NK-92 treated with Interleukin-12 subunit alpha and Interleukin-12 subunit beta, amount 100 ng/mL, for 24 hours (cell line): ENCODE measurements at regions not wholly inside any gene's neighbourhood (a gene's known extent, or its start where the extent isn't known, plus 50 kb on each side); places are given as distances from the start of the nearest gene placed in this dataset.

Source experiments
- DNase-seq: peaks from one replicate; lab custom pipeline; 2025; lab: John Stamatoyannopoulos, UW

DNA sequence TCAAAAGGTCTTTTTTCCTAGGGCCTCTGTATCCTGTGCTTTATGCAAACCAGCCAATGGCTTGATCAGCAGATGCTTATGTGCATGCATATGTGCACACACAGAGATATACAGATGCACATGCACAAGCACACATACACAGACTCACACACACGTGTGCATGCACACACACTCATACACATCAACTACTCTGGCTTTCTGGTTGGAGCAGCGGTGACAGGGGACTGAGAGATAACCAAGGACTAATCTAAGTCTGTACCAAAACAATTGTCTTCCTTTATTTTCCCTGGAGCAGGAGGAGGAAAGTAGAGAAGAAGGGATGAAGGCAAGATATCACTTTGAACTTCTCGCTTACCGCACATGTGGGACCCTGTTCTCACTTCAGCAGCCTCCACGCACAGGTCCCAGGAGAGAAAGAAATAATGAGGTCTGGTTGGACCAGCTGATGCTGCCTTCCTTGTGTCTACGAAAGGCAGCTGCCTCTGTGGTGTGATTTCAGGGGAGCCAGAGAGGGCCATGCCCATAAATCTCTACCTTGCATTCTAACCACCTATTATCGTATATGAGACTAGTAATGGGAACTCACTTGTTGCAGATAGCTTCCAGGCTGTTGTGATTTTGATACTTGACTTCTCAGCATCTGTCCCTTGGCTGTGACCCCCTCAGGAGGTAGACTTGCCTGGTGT, 338.0 kb downstream of the EN1 start:
- no peak for DNase-seq

DNA sequence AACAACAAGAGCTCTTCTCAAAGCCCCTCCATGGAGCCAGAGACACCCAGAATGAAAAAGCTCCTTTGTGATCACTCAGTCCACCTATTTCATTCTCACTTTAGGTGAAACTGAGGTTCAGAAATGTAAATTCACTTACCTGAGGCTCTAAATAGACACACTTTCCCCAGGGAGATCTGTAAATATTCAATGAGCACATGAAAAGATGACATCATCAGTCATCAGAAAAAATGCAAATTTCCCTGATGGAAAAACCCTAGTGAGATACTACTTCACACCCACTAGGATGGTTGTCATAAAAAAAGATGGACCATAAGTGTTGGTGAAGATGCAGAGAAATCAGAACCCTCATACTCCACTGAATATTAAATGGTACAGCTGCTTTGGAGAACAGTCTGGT, 339.2 kb downstream of the EN1 start:
- DNase-seq: no peak

DNA sequence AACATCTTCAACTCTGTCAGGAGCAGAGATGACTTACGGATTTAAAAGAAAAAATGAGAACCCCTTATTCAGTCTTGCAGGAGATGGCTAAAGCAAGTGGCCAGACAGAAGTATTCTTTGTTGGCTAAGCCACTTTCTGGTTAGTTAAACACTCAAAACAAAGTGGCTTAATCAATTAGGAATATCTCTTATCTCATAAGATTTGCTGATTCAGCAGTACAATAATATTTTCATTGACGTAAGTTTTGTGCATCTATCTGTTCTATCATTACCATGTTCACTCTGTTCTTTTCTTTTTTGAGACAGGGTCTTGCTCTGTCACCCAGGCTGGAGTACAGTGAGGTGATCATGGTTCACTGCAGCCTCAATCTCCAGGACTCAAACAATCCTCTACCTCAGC, 342.0 kb downstream of the EN1 start:
- DNase-seq: no peak

DNA sequence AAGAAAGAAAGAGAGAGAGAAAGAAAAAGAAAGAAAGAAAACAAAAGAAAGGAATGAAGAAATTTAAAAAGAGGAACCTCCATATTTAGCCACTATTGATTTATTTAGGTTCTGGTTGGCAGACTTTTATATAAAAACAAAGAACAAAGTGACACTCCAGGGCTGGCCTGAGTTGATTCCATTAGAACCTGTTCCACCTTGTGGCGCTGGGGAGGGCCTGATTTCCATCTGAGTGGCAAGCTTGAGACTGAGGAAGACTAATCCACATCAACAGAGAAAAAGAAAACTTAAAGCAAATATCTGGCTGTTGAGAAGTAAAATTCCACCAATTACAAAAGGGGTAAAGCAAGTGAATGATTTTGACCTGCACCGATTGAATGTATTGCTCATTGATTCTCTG, 345.3 kb downstream of the EN1 start:
- no peak for DNase-seq

DNA sequence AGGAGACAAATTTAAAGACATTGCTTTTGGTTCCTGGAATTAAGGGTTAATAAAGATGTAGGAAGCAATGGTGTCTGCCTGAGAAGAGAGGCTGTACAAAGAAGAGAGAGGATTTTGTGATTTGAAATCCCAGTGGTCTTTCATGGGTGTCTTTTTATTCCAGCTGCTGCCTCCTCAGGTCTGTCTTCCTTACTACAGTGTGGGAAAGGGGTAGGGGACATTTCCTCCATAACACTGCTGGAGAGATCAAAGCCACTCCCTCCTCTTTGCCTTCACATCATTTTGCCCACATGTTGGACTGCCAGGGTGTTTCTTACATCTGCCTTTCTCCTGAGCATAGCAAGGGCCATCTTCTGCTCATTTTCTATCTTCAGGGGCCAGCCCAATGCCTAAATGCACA, 348.5 kb downstream of the EN1 start:
- DNase-seq: no peak

DNA sequence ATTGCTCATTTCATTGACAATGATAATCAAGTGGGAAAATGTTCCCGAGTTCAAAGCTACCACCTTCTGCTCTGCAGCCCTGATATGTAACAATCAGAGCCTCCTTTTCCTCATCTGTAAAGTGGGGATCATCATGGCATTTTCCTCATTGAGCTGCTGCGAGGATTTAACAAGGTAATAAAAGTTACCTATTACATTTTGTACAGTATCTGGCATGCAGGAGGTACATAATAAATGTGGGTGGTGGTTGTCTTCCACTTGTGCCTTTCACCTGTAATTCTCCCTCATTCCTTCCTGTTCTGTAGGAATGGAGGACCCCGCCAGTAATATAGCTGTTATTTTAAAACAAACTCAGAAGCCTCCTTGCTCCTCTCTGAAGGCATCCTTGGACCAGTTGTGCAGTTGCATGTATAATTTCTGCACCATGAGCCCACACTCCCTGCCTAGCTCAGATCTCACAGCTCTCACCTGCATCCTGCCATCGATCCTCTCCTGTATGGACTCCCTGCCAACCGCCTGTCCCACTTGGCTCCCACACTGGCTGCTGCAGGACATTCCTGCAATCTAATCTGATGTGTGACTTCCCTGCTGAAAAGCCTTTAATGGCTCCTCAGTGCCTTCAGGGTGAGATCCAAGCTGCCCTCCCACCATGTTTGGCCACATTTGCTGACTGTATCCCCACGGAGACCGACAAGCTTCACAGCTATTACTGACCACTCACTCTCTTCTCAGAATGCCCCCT, 350.4 kb downstream of the EN1 start:
- DNase-seq: no peak

DNA sequence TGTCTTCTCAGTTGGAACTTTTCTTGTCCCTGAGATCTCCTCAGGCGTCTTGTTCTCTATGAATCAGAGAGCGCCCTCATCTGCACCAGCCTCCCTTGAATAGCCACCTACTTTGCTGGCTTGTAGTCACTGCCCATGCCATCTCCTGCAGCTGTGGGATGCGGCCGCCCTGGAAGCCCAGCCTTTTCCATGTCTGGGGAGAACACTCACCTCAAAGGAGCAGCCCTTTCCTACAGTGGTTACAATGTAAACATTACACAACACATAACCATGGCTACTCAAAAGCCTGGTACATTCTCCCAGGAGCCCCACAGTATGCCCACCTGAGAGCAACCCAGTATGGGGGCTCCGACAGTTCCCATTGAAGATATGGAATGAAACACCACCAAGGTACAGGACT, 351.0 kb downstream of the EN1 start:
- DNase-seq: no peak

DNA sequence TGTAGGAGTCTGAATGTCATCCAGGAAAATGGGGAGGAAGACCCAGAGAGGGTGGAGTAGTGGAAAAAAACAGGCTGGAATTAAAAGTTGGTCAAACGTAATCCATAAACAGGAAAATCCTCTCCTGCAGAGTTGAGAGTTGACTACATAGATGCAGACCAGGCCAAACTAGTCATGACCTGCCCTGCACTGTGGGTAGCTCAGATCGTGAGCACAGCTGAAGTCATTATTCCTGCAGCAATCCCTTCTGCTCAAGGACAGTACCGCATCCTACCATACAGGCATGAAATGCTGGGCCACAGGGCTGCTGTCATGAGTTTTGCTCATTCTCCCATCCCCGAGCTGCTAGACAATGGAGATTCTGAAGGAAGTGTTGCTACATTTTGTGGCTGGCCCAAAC, 352.2 kb downstream of the EN1 start:
- no peak for DNase-seq

DNA sequence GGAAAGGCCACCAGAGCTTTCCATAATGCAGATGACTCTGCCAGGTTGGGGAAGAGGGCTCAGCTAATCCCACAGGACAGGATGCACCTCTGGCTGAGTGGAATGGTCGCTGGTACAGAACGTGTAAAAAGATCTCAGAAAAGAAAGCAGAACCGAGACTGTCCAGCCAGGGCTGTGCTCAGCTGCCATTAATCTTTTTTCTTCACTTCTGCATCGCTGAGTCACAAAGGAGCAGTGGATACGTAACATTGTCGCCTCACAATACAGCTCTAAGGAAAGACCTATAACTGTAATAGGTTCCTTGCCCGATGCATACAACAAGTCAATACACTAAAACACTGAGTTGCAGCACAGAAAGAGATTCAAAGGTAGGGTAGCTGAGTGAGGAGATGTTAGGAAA, 354.2 kb downstream of the EN1 start:
- DNase-seq: no peak

DNA sequence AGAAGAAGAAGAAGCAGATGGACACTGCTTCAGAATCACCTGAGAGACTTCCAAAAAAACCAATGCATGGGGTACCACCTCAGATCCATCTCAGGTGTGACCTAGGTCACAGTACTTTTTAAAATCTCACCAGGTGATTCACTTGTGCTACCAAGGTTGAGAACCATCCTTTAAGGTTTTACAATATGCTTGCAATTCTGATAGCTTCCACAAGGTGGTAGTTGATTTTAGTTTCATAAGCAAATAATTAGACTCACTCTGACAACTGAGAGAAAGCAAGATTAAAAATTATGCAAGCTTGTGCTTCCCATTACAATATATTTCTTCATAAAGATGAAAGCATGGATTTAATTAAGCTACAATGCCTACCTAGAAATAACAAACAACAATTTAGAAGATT, 355.1 kb downstream of the EN1 start:
- no peak for DNase-seq

DNA sequence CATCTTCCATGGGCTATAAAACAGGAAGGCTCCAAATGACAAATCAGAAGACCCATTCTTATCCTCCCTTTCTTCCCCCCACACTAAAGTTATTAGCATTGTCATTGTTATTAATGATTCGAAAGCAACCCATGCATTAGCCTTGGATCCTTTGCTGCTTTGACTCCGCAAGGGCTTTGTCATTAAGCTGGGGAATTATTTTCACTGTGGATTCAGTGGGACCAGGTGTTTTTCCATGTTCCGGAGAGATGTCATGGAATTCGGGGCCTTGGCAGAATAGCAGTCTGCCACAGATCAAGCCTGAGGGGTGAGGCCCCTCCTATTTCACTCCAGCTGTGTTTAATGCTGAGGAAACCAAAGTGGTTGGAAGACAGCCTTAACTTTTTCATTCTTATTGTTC, 357.1 kb downstream of the EN1 start:
- DNase-seq: no peak

DNA sequence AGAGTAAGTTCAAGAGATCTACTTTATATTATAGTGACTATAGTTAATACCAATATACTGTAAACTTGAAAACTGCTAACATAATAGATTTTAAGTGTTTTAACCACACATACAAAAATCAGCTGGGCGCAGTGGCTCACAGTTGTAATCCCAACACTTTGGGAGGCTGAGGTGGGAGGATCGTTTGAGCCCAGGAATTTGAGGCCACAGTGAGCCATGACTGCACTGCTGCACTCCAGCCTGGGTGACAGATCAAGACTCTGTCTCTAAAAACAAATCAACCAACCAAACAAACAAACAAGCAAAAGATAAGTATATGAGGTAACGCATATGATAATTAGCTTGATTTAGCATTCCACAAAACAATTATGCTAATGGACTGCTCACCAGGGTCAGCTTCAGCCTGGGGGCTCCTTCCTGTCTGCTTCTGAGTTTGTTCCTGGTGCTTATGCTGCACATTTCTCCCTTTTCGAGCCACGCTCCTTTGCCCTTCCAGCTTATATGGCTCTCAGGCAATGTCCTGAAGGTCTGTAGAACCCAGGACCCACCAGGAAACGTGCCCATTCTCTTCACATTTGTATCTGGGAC, 357.6 kb downstream of the EN1 start:
- no peak for DNase-seq

DNA sequence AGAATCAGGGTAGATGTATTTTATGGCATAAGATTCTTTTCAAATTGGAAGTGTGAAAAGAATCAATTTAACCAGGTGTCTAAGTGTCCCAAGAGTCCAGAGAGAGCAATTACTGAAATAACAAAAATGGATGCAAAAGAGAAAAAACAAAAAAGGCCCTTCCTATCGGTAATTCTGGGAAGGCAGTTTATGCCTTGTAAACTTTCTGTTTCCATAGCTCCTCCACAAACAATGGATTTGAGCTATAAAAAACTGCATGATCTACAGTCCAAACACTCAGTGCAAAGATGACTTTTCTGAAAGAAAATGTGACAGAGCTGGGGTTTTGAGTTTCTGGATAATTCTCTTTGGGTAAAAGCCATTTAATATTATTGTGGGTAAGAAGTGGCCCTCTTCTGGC, 366.1 kb downstream of the EN1 start:
- no peak for DNase-seq

DNA sequence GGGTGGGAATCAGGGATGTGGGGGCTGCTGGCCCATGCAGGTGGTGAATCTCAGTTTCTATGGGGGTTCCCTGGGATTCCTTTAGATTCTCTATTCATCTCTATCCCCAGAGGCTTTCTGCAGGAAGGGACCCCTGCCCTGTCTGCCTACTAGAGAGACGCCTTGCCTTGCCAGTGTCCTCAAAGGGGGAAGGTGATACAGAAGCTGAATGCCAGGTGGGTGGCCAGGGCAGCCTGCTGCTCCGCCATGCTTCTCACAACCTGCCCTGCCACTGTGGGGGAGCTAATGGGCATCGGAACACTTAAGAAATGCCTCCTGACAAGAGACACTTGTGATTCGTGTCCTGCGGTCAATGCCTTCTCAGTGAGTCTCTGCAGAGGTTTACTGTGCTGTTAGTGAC, 368.4 kb downstream of the EN1 start:
- DNase-seq: no peak

DNA sequence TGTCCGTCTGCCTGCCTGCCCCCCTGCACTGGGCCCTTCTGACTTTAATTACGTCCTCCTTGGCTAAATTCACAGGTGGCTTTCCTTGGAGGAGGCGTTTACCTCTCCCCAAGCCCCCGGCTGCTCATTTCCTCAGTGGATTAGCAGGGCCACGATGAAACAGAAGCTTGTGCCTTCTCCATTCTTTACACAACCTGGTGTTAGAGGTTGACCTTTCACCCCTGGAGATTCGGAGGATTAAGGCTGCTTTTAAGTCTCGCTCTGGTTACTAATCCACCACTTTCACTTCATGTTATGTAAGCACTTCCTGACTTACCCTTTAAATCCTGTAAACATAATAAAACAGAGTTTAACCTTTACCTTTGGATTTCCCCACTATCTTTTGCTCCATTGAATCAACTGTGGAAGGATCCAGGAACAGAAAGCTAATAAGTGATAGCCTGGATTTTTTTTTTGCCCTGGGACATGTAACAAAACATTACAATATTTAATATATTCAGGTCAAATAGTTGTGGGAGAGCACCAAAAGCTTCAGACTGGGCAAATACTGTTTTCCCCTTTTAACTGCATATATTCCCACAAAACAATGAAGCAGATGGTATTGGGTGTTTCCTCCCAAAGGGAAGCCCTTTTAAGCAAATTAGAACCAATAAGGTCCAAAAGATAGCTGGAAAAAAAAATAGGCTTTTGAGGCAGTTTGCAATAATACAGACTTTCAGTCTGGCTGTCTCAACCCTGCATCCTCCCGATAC, 370.2 kb downstream of the EN1 start:
- DNase-seq: no peak

DNA sequence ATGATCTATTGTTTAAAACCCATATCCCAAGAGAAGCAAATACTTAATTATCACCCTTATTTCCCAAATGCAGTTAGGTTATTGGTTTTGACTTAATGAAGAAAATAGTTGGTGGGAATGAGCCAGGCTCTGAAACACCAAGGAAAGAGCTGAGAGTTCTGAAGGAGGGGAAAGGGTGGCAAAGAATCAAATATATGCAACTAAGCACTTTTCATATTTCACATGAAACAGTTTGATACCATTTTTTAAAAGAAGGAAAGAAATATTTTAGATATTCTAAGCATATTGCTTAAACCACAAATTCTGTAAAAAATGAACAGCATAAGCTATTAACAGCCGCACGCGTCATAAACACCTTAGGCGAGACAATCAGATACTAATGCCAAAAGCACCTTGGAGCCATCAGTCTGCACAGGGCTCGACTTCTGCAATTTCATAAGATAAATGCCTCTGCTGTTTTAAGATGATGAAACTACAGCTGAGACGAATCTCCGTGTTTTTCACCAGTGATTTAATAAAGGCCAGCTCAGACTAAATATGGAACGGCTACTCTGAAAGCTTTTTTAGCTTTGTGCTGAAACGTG, 371.7 kb downstream of the EN1 start:
- no peak for DNase-seq

DNA sequence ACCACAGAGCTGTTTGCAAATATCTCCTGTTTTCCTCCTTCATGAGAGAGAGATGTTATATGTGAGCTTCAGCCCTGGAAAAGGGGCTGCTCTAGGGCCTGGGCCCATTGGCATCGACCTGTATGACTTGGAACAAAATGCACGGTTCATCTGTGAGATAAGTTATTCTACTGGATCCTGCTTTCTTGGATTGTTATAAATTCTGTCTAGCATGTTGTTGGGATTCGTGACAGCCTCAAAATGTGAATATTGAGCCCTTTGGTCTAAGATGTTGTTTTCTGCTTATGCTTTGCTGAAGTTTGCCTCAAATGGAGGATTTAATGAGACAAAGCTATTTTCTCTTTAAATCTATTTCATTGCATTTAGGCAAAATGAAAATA, 372.9 kb downstream of the EN1 start:
- DNase-seq: no peak

DNA sequence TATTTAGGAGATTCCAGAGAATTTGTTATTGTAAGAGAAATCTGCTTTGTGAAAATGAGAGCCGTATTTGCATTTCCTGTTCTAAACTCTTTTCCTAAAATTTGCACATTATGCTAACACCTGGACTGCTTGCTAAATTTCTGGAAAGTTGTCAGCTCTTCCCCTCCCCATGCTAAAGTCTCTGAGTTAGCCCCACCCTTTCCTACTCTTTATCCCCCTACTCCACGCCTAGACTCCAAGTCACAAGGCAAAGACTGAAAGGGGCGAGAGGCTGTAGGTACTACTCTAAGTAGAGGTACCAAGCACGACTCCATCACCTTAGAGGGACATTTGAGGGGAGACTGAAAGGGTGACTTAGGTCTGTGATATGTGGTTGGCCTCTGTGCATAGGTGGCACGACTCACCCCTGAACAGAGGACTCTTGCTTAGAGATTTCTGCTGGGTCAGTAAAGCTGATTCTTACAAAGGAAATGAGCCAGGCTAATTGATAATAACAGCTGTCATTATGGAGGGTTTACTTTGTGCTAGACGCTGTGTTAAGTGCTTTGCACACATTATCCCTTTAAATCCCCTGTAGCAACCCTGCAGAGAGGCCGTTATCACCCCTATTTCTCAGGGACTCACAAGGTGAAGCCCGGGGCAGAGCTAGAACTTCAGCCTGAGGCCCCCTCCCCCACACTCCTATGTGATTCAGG, 373.5 kb downstream of the EN1 start:
- no peak for DNase-seq

DNA sequence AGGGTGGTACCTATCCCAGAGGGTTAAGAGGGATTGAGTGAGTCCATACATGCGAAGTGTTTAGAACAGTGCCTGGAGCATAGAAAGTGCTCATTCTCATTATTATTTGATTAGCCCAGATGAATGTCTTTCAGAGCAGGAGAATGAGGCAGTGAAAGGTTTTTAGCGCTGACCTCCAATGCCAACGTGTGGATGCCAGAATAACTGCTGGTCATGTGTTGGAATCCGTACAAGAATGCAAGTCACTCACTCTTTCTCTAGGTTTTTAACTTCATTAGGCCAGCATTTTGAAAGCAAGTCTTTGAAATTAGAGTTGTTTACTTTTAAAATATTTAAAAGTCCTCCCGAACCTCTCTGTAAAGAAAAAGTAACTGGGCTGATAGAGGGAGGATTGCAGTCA, 374.2 kb downstream of the EN1 start:
- no peak for DNase-seq

DNA sequence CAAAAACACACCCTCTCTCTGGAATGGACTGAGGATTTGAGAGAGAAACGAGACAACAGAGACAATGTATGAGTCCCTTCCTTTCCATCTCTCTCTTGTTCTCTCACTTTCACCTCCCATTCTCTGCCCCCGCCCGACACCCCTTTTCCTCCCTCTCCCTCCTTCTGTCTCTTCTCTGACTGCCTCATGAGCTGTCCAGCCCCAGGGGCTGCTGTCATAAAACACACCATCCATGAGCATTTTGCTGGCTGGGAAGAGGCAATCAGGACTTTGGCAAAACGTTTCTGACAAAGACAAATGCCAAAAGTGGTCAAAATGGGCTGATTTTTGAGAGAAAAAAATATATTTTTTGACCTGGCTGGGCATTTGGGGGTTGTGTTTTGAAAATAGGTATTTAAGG, 377.2 kb downstream of the EN1 start:
- no peak for DNase-seq

DNA sequence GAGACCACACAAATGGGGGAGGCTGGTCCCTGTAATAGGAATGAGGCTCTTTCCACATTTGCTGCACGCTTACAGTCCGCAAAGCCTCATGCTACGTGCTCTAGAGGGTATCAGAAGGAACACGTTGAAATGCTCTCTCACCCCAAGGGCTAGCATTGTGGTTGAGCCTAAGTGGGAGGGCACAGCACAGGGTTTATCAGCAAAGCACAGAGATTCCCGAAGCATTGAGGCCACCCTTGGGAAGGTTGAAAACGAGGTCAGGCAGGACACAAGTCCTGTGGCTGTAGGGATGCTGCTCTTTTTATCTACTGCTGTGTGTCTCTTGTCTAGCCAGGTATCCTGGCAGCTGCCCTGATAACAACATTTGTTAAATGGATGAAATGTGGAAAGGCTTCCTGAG, 378.3 kb downstream of the EN1 start:
- DNase-seq: no peak
